Epithelial cell of proximal tubule (primary cell): ENCODE measurements at regions not wholly inside any gene's neighbourhood (a gene's known extent, or its start where the extent isn't known, plus 50 kb on each side); places are given as distances from the start of the nearest gene placed in this dataset.

Source experiments
- DNase-seq: peaks from one replicate; pipeline ENCODE4 v3.0.0-alpha.2; 2011; ENCODE audit warnings: low read depth
- H3K4me3 ChIP-seq: 2 replicates; pipeline ENCODE4 v1.5.1; 2011; ENCODE audit warnings: low read depth, mild to moderate bottlenecking, low read length
- TF ChIP-seq, protein P1 (sequence below): conservative IDR thresholded peaks from 2 replicates; pipeline ENCODE4 v1.5.1; 2012; ENCODE audit warnings: low read depth, mild to moderate bottlenecking, low read length

DNA sequence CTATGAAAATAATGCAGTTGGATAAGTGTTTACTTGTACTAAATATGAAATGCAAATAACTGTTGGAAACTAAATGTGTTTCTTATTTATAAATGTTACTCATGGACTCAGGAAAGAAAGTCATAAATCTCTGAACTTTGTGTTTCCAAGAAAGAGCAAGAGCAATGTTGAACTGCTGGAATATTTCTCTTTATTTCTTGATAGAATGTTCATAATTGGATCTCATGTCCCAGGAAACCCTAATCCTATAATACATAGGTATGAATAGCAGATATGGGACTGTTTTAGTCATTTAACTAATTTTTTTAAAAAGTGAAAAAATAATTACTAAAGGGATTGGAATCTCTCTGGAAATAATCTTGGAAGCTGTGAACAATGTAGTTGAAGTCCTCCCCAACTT lies 245.0 kb upstream of the ACTBL2 start:
- TF ChIP-seq, protein P1, sequence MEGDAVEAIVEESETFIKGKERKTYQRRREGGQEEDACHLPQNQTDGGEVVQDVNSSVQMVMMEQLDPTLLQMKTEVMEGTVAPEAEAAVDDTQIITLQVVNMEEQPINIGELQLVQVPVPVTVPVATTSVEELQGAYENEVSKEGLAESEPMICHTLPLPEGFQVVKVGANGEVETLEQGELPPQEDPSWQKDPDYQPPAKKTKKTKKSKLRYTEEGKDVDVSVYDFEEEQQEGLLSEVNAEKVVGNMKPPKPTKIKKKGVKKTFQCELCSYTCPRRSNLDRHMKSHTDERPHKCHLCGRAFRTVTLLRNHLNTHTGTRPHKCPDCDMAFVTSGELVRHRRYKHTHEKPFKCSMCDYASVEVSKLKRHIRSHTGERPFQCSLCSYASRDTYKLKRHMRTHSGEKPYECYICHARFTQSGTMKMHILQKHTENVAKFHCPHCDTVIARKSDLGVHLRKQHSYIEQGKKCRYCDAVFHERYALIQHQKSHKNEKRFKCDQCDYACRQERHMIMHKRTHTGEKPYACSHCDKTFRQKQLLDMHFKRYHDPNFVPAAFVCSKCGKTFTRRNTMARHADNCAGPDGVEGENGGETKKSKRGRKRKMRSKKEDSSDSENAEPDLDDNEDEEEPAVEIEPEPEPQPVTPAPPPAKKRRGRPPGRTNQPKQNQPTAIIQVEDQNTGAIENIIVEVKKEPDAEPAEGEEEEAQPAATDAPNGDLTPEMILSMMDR, result no peak
- H3K4me3 ChIP-seq, result no peak overlapping the region
- DNase-seq, result no peak

DNA sequence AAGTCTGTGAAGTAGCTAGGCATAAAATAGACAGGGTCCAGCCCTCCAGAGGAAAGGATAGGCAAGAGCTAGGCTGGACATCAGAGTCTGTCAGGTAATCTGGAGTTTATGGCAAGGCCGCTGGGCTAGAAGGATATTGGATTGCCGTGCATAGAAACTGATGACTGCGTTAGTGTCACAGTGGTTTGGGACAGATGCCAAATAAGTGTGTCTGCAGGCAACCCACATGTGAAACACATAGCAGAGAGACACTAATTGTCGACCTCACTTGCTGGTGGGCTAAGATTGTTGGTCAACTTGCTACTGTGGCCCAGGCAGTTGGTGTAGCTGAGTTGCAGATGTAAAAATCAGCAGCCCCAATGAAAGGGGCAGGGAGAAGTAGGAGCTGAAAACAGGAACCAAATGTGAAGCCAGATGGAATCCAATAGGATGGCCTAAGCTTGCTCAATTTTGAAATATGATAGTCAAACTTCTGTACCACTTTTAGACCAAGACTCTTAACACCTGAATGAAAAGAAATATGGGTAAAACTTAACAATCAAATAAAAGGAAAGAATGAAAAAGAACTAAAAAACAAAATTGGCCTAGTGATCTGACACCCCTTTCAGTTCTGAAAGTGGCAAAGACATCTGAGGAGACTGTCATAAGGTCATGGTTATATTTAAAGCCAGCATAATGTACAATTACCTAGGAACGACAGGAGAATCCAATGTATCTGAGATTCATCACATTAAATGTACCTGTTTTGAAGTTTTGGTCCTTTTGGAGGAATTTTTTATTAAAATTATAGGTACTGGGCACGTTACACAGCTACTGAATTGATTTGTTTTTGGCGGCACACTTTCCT lies 243.3 kb upstream of the ACTBL2 start:
- no peak for DNase-seq
- TF ChIP-seq, protein P1, result no peak
- no peak overlapping the region for H3K4me3 ChIP-seq

DNA sequence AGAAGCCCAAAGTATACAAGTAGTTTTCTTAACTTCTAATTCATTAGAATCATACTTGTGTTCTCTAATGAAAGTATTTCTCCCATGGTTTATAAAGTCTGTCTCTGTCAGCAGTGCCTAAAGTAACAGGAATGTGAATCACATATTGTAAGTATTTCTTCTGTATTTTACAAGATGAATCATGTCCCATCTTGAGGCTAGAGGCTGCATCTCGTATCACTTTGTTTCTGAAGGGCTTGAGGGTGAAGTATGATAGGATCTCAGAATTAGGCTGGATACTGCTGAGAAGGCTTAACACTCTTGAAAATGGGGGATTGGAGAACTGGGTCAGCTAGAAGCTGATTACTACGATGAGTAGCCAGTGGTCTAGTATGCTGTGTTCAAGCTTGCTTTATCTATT lies 242.2 kb upstream of the ACTBL2 start:
- no peak overlapping the region for H3K4me3 ChIP-seq
- no peak for DNase-seq
- TF ChIP-seq, protein P1, result no peak

DNA sequence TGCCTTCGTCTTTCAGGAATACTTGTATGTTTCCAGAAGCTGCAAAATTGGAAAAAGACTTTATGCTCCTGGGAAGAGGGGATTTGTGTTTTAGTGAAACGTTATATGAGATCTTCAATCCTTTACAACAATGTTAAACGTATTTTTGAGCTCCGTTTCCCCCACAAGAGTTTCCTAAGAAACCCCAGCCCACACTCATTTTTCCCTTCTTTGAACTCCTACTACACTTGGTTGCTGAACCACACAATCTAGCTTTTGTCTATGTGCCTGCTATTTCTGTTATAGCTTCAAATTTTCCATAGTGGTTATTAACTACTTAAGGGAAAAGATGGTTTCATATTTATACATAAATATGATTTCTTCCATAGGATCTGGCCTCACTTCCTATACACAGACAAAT lies 238.6 kb upstream of the ACTBL2 start:
- TF ChIP-seq, protein P1, result no peak
- no peak overlapping the region for H3K4me3 ChIP-seq
- no peak for DNase-seq

DNA sequence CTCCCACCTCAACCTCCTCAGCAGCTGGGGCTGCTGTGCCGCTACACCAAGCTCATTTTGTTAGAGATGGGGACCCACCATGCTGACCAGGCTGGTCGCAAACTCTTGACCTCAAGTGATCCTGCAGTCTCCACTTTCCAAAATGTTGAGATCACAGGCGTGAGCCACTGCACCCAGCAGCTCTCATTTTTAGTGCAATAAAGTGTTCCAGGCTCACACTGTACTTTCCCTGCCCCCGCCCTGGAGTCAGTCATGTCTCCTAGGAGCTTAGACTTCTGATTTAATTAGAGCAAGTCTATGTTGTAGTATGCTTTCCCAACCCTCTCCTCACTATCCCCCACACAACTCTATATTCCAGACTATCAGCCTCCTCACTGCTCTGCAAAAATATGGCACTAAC lies 238.0 kb upstream of the ACTBL2 start:
- no peak overlapping the region for H3K4me3 ChIP-seq
- TF ChIP-seq, protein P1, result no peak
- DNase-seq, result no peak

DNA sequence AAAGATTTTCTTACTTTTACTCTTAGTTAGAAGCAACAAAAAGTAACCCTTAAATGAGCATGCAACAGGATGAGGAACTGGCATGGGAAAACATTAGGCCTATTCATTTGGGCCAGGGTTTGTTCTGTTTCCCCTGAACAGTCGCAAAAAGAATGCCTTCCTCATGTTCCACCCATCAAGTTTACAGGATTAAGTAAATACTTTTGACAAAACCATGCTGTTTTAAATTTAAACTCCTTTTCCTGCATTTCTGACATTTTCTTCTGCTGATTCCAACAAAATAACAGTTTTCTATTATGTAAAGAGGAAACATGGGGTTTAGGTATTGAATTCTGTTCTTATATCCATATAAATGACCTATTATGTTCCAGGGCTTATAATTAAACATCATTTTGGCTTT lies 236.6 kb upstream of the ACTBL2 start:
- TF ChIP-seq, protein P1, result no peak
- DNase-seq, result no peak

DNA sequence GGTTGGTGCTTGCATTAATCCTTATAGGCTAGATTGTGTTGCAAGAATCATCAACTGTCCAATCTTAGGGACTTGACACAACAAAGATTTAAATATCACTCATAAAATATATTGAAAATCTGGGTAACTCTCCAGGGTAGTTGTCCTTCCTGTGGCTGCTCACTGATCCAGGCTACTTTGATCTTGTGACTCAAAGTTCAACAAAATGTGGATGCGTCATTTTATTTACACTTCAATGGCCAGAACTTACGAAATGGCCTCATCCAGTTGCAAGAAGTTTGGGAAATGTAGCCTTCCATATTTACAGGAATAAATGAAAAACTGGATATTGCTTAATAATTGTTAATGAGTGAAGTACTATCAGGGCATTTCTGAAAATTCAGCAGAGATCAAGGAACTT lies 235.5 kb upstream of the ACTBL2 start:
- TF ChIP-seq, protein P1, result no peak
- DNase-seq, result peak; percentile 88

More for the DNA sequence above, 236.6 kb upstream of the ACTBL2 start:
- H3K4me3 ChIP-seq, result no peak overlapping the region

More for the DNA sequence above, 235.5 kb upstream of the ACTBL2 start:
- no peak overlapping the region for H3K4me3 ChIP-seq
